Mesendoderm (in vitro differentiated cells): ENCODE measurements at regions not wholly inside any gene's neighbourhood (a gene's known extent, or its start where the extent isn't known, plus 50 kb on each side); places are given as distances from the start of the nearest gene placed in this dataset.

Experiments
- DNase-seq: peaks from one replicate; pipeline ENCODE4 v3.0.0; 2013
- H2AK5ac ChIP-seq: 2 replicates; pipeline ENCODE4 v1.6.1; 2013; ENCODE audit warnings: low read length, inconsistent platforms
- H2BK120ac ChIP-seq: 2 replicates; pipeline ENCODE4 v1.6.1; 2013; ENCODE audit warnings: low read depth, mild to moderate bottlenecking, low read length, moderate library complexity, mixed read lengths
- H2BK15ac ChIP-seq: replicated peaks from 2 replicates; pipeline ENCODE4 v1.6.1; 2013; ENCODE audit warnings: low read depth, mild to moderate bottlenecking, moderate library complexity
- H2BK5ac ChIP-seq: 2 replicates; pipeline ENCODE4 v1.6.1; 2013; ENCODE audit warnings: low read length, inconsistent platforms
- H3K18ac ChIP-seq: 2 replicates; pipeline ENCODE4 v1.6.1; 2013; ENCODE audit warnings: mild to moderate bottlenecking, low read length, mixed read lengths
- H3K23ac ChIP-seq: one replicate; pipeline ENCODE4 v1.6.1; 2013; ENCODE audit warnings: low read length
- H3K27ac ChIP-seq: 2 replicates; pipeline ENCODE4 v1.5.1; 2013; ENCODE audit warnings: low read depth, mild to moderate bottlenecking, inconsistent platforms, low read length, moderate library complexity
- H3K27me3 ChIP-seq: 2 replicates; pipeline ENCODE4 v1.6.1; 2013; ENCODE audit warnings: low read length, control low read depth, mild to moderate bottlenecking, inconsistent platforms; ENCODE audit not compliant: insufficient read depth, poor library complexity
- H3K36me3 ChIP-seq: 2 replicates; pipeline ENCODE4 v1.6.1; 2013; ENCODE audit warnings: low read length, inconsistent platforms; ENCODE audit not compliant: control insufficient read depth, insufficient read depth
- H3K4ac ChIP-seq: one replicate; pipeline ENCODE4 v1.6.1; 2013; ENCODE audit warnings: low read depth, mild to moderate bottlenecking, low read length, moderate library complexity
- H3K4me1 ChIP-seq: 2 replicates; pipeline ENCODE4 v1.6.1; 2013; ENCODE audit warnings: low read depth, low read length, inconsistent platforms; ENCODE audit not compliant: control insufficient read depth
- H3K4me2 ChIP-seq: 2 replicates; pipeline ENCODE4 v1.6.1; 2013; ENCODE audit warnings: low read length
- H3K4me3 ChIP-seq: 2 replicates; pipeline ENCODE4 v1.5.1; 2013; ENCODE audit warnings: mild to moderate bottlenecking, low read length
- H3K56ac ChIP-seq: one replicate; pipeline ENCODE4 v1.6.1; 2013; ENCODE audit warnings: low read length
- H3K79me1 ChIP-seq: 2 replicates; pipeline ENCODE4 v1.6.1; 2013; ENCODE audit warnings: low read length, inconsistent platforms
- H3K79me2 ChIP-seq: 2 replicates; pipeline ENCODE4 v1.6.1; 2013; ENCODE audit warnings: mild to moderate bottlenecking, low read length; ENCODE audit not compliant: control insufficient read depth, insufficient read depth
- H3K9ac ChIP-seq: 2 replicates; pipeline ENCODE4 v1.6.1; 2013; ENCODE audit warnings: low read length, inconsistent platforms
- H4K5ac ChIP-seq: one replicate; pipeline ENCODE4 v1.6.1; 2013; ENCODE audit warnings: low read length
- H4K8ac ChIP-seq: one replicate; pipeline ENCODE4 v1.6.1; 2013; ENCODE audit warnings: low read depth, mild to moderate bottlenecking, control low read depth, low read length, moderate library complexity
- WGBS: extraction: QIAGEN DNeasy Blood & Tissue Kit; methylation state at CpG from one replicate; pipeline ENCODE4 v1.1.7; 2013; ENCODE audit warnings: low lambda C conversion rate, missing lambda C conversion rate; ENCODE audit not compliant: insufficient coverage; ENCODE audit errors: extremely low coverage; 5-methylcytosine and 5-hydroxymethylcytosine counted together

DNA sequence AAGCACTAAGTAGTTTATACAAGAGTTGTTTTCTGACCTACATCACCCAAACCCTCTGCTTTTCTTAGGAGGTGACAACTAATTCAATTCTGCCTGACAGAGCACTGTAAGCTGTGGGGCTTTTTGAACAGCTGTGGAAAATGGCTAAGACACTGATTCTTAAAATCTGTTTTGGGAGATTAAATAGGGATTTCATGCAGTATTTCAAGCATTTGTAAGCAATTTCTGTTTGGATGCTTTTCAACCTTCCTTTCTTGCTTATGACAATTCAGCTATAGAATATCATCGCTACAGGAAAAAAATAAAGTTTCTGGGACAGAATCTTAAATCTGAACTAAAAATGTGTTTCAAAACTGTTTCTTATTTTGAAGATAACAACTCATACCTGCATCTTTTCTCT lies 459.5 kb downstream of the RAPGEF2 start:
- H3K27me3 ChIP-seq, result no peaks in the 10 kb centered on the region
- no peak overlapping the region for H3K23ac ChIP-seq
- H3K4ac ChIP-seq, result no peak overlapping the region
- no peaks in the 10 kb centered on the region for H3K36me3 ChIP-seq
- no peak overlapping the region for H3K9ac ChIP-seq
- no peak overlapping the region for H3K56ac ChIP-seq
- H2AK5ac ChIP-seq, result no peak overlapping the region
- no peak overlapping the region for H4K8ac ChIP-seq
- H3K79me2 ChIP-seq, result no peaks in the 10 kb centered on the region
- no peak overlapping the region for H2BK5ac ChIP-seq
- DNase-seq, result no peak
- H3K4me2 ChIP-seq, result no peak overlapping the region
- no peak overlapping the region for H3K18ac ChIP-seq
- no peak overlapping the region for H3K4me3 ChIP-seq
- no peak overlapping the region for H3K27ac ChIP-seq
- H2BK120ac ChIP-seq, result no peak overlapping the region
- no peak overlapping the region for H2BK15ac ChIP-seq
- no peaks in the 10 kb centered on the region for H3K4me1 ChIP-seq
- H3K79me1 ChIP-seq, result no peaks in the 10 kb centered on the region
- no CpG with 5 or more reads among the region's 1 CpG for WGBS
- no peak overlapping the region for H4K5ac ChIP-seq

DNA sequence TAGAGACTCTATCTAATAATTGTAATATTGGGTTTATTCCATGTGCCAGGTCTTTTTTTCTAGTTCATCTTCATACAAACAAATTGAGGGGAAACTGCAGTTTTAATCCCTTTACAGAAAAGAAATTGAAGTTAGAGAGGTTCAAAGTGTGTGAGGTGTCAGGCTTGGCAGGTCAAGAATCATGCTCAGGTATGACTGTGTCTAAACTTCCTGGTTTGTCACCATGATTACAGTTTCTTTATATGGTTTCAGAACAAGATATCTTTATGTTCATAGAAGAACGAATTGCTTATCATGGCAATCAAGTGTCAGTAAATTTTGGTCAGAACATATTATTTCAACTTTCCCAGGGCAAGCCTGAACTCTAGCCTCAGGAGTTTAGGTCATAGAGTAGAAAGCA lies 460.4 kb downstream of the RAPGEF2 start:
- no peak overlapping the region for H3K4me2 ChIP-seq
- H3K27me3 ChIP-seq, result no peaks in the 10 kb centered on the region
- H3K4me1 ChIP-seq, result no peaks in the 10 kb centered on the region
- no peak overlapping the region for H4K5ac ChIP-seq
- no peak overlapping the region for H2AK5ac ChIP-seq
- no peaks in the 10 kb centered on the region for H3K79me2 ChIP-seq
- no peak overlapping the region for H3K27ac ChIP-seq
- H2BK15ac ChIP-seq, result no peak overlapping the region
- no peak overlapping the region for H3K4ac ChIP-seq
- H3K23ac ChIP-seq, result no peak overlapping the region
- no peaks in the 10 kb centered on the region for H3K79me1 ChIP-seq
- H2BK120ac ChIP-seq, result no peak overlapping the region
- no peak for DNase-seq
- H3K4me3 ChIP-seq, result no peak overlapping the region
- no peak overlapping the region for H2BK5ac ChIP-seq
- H3K56ac ChIP-seq, result no peak overlapping the region
- H3K18ac ChIP-seq, result no peak overlapping the region
- no peak overlapping the region for H4K8ac ChIP-seq
- no peaks in the 10 kb centered on the region for H3K36me3 ChIP-seq
- WGBS, result no CpG with 5 or more reads among the region's 1 CpG
- no peak overlapping the region for H3K9ac ChIP-seq

DNA sequence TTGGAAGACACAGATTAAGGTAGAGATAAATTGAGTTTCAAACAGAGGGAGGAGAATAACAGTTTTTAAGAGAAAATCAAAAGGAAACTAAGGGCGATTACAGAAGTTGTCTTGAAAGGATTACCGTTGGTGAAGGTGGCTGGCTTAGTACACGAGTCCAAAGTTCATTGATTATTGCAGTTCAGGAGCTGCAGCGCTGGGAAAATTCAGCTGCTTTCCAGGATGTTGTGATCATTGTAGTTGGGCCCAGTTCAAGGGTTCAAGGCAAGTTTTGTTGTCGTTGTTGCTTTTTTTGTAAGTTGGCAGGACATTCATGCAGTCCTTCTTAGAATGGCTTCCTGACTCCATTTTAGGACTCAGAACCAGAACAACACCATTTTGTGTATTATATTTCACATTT lies 461.7 kb downstream of the RAPGEF2 start:
- Histone ChIP-seq H3K4me3 (no peak overlapping the region), H3K4me1 (no peaks in the 10 kb centered on the region), H4K8ac (no peak overlapping the region), H3K23ac (no peak overlapping the region), H2BK120ac (no peak overlapping the region), H2BK15ac (no peak overlapping the region), H3K4me2 (no peak overlapping the region), H3K56ac (no peak overlapping the region), H3K4ac (no peak overlapping the region), H3K79me2 (no peaks in the 10 kb centered on the region), H3K9ac (no peak overlapping the region), H3K36me3 (no peaks in the 10 kb centered on the region), H3K79me1 (no peaks in the 10 kb centered on the region), H2AK5ac (no peak overlapping the region), H3K27me3 (no peaks in the 10 kb centered on the region), H4K5ac (no peak overlapping the region), H3K18ac (no peak overlapping the region), H3K27ac (no peak overlapping the region), H2BK5ac (no peak overlapping the region)
- no CpG with 5 or more reads among the region's 5 CpGs for WGBS
- DNase-seq, result no peak

GRCh38 chr4:159566786-159567185 lies 463.9 kb downstream of the RAPGEF2 start:
- Histone ChIP-seq H4K5ac (no peak overlapping the region), H3K4ac (no peak overlapping the region), H3K79me2 (no peaks in the 10 kb centered on the region), H3K9ac (no peak overlapping the region), H3K27me3 (no peaks in the 10 kb centered on the region), H2BK15ac (no peak overlapping the region), H3K36me3 (no peaks in the 10 kb centered on the region), H3K4me2 (no peak overlapping the region), H3K56ac (no peak overlapping the region), H3K4me1 (no peaks in the 10 kb centered on the region), H3K27ac (no peak overlapping the region), H3K79me1 (no peaks in the 10 kb centered on the region), H3K23ac (no peak overlapping the region), H3K4me3 (no peak overlapping the region), H4K8ac (no peak overlapping the region), H2BK5ac (no peak overlapping the region), H3K18ac (no peak overlapping the region), H2BK120ac (no peak overlapping the region), H2AK5ac (no peak overlapping the region)
- no CpG with 5 or more reads among the region's 1 CpG for WGBS
- no peak for DNase-seq

- Histone ChIP-seq H3K18ac (peak overlapping the region; percentile 18), H3K56ac (no peak overlapping the region), H3K36me3 (no peaks in the 10 kb centered on the region), H3K79me1 (no peaks in the 10 kb centered on the region), H3K9ac (no peak overlapping the region), H2BK120ac (no peak overlapping the region), H3K4me1 (no peaks in the 10 kb centered on the region), H3K4ac (no peak overlapping the region), H2BK15ac (no peak overlapping the region), H3K27ac (no peak overlapping the region), H3K79me2 (no peaks in the 10 kb centered on the region), H3K4me3 (no peak overlapping the region), H4K8ac (no peak overlapping the region), H2BK5ac (no peak overlapping the region), H3K23ac (no peak overlapping the region), H3K27me3 (no peaks in the 10 kb centered on the region), H2AK5ac (no peak overlapping the region), H4K5ac (no peak overlapping the region), H3K4me2 (no peak overlapping the region)
- DNase-seq, result no peak
- no CpG with 5 or more reads among the region's 2 CpGs for WGBS
Measured at GRCh38 chr4:159577241-159577640, 474.4 kb downstream of the RAPGEF2 start.

DNA sequence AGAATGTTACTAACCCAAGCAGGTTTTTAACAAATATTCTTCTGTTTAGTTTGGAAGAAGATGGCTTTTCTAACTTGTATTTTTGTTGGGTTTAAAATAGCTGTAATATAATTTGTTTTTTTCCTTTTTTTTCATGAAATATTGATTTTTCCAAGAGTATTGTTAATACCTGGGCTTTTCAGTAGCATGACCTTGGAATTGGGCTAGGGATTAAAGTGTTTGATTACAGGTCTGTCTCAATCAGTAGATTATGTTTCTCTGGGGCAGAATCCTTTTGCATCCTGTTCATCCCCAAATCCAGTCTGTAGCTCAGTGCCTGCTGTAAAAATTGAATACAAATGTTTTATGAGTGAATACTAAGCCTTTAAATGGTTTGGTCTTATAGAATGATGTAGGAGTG lies 479.8 kb downstream of the RAPGEF2 start:
- H3K79me2 ChIP-seq, result no peaks in the 10 kb centered on the region
- no peaks in the 10 kb centered on the region for H3K4me1 ChIP-seq
- H3K4me3 ChIP-seq, result no peak overlapping the region
- H4K5ac ChIP-seq, result no peak overlapping the region
- H4K8ac ChIP-seq, result no peak overlapping the region
- DNase-seq, result no peak
- H2BK5ac ChIP-seq, result no peak overlapping the region
- H2BK15ac ChIP-seq, result no peak overlapping the region
- H3K4ac ChIP-seq, result no peak overlapping the region
- no peaks in the 10 kb centered on the region for H3K79me1 ChIP-seq
- H3K27ac ChIP-seq, result no peak overlapping the region
- H3K4me2 ChIP-seq, result no peak overlapping the region
- H3K36me3 ChIP-seq, result no peaks in the 10 kb centered on the region
- H3K23ac ChIP-seq, result no peak overlapping the region
- no peak overlapping the region for H2AK5ac ChIP-seq
- no peaks in the 10 kb centered on the region for H3K27me3 ChIP-seq
- no peak overlapping the region for H3K56ac ChIP-seq
- H3K18ac ChIP-seq, result no peak overlapping the region
- H3K9ac ChIP-seq, result no peak overlapping the region
- H2BK120ac ChIP-seq, result no peak overlapping the region
